ENCODE measurements at regions not wholly inside any gene's neighbourhood (a gene's known extent, or its start where the extent isn't known, plus 50 kb on each side); places are given as distances from the start of the nearest gene placed in this dataset.
"Not testable (repeated sequence)": the region's sequence is repeated elsewhere in the genome, so short reads cannot be mapped to it uniquely, and the experiment has no call there.

- WGBS (ENCODE audit: insufficient coverage): 100% methylated on average over 1 of the region's 3 CpGs
Observed at GRCh38 chrX:139475432-139475831, 55.1 kb upstream of the F9 start.

GRCh38 chrX:139461945-139462344 lies 68.6 kb upstream of the F9 start:
- not testable (repeated sequence) for DNase-seq

More at GRCh38 chrX:139475432-139475831, 55.1 kb upstream of the F9 start:
- Histone ChIP-seq H3K4me1 (ENCODE audit: control insufficient read depth, insufficient read depth, low read length) (no peaks in the 10 kb centered on the region), H3K9me3 (replicated peaks; ENCODE audit: control insufficient read depth, low read depth, low read length) (no peaks in the 10 kb centered on the region), H3K27ac (ENCODE audit: low read length) (no peak overlapping the region), H3K27me3 (ENCODE audit: control insufficient read depth, insufficient read depth, low read length) (peaks cover 2% of the 10 kb centered on the region), H3K4me3 (ENCODE audit: low read length) (no peak overlapping the region), H3K36me3 (ENCODE audit: control insufficient read depth, insufficient read depth, low read length) (no peaks in the 10 kb centered on the region)
- DNase-seq: no peak

GRCh38 chrX:139454743-139455142 lies 75.8 kb upstream of the F9 start:
- H3K4me3 ChIP-seq (ENCODE audit: low read length): no peak overlapping the region
- no peaks in the 10 kb centered on the region for H3K9me3 ChIP-seq (replicated peaks; ENCODE audit: control insufficient read depth, low read depth, low read length)
- no peaks in the 10 kb centered on the region for H3K27me3 ChIP-seq (ENCODE audit: control insufficient read depth, insufficient read depth, low read length)
- no peak overlapping the region for H3K27ac ChIP-seq (ENCODE audit: low read length)
- DNase-seq: no peak
- no CpG with 5 or more reads among the region's 1 CpG for WGBS (ENCODE audit: insufficient coverage)
- H3K4me1 ChIP-seq (ENCODE audit: control insufficient read depth, insufficient read depth, low read length): no peaks in the 10 kb centered on the region
- no peaks in the 10 kb centered on the region for H3K36me3 ChIP-seq (ENCODE audit: control insufficient read depth, insufficient read depth, low read length)

More at GRCh38 chrX:139461945-139462344, 68.6 kb upstream of the F9 start:
- not testable (repeated sequence) for H3K36me3 ChIP-seq (ENCODE audit: control insufficient read depth, insufficient read depth, low read length); H3K4me3 ChIP-seq (ENCODE audit: low read length); H3K4me1 ChIP-seq (ENCODE audit: control insufficient read depth, insufficient read depth, low read length); H3K27me3 ChIP-seq (ENCODE audit: control insufficient read depth, insufficient read depth, low read length); H3K27ac ChIP-seq (ENCODE audit: low read length); H3K9me3 ChIP-seq (replicated peaks; ENCODE audit: control insufficient read depth, low read depth, low read length)
- WGBS (ENCODE audit: insufficient coverage): no CpG with 5 or more reads among the region's 1 CpG

GRCh38 chrX:139448996-139449395 lies 81.5 kb upstream of the F9 start:
- DNase-seq: no peak
- Histone ChIP-seq H3K36me3 (ENCODE audit: control insufficient read depth, insufficient read depth, low read length) (no peaks in the 10 kb centered on the region), H3K27me3 (ENCODE audit: control insufficient read depth, insufficient read depth, low read length) (no peaks in the 10 kb centered on the region), H3K4me3 (ENCODE audit: low read length) (no peak overlapping the region), H3K27ac (ENCODE audit: low read length) (no peak overlapping the region), H3K9me3 (replicated peaks; ENCODE audit: control insufficient read depth, low read depth, low read length) (peaks cover 3% of the 10 kb centered on the region), H3K4me1 (ENCODE audit: control insufficient read depth, insufficient read depth, low read length) (no peaks in the 10 kb centered on the region)
- WGBS (ENCODE audit: insufficient coverage): 40% methylated on average over 1 of the region's 2 CpGs

GRCh38 chrX:139446832-139447231 lies 83.7 kb upstream of the F9 start:
- H3K9me3 ChIP-seq (replicated peaks; ENCODE audit: control insufficient read depth, low read depth, low read length): peaks cover 3% of the 10 kb centered on the region
- WGBS (ENCODE audit: insufficient coverage): 90% methylated on average over 40 of the region's 40 CpGs
- DNase-seq: no peak
- H3K4me3 ChIP-seq (ENCODE audit: low read length): no peak overlapping the region
- H3K27me3 ChIP-seq (ENCODE audit: control insufficient read depth, insufficient read depth, low read length): no peaks in the 10 kb centered on the region
- no peaks in the 10 kb centered on the region for H3K36me3 ChIP-seq (ENCODE audit: control insufficient read depth, insufficient read depth, low read length)
- H3K27ac ChIP-seq (ENCODE audit: low read length): no peak overlapping the region
- H3K4me1 ChIP-seq (ENCODE audit: control insufficient read depth, insufficient read depth, low read length): no peaks in the 10 kb centered on the region

- Histone ChIP-seq H3K9me3 (replicated peaks; ENCODE audit: control insufficient read depth, low read depth, low read length) (no peaks in the 10 kb centered on the region), H3K36me3 (ENCODE audit: control insufficient read depth, insufficient read depth, low read length) (no peaks in the 10 kb centered on the region), H3K27me3 (ENCODE audit: control insufficient read depth, insufficient read depth, low read length) (no peaks in the 10 kb centered on the region), H3K4me3 (ENCODE audit: low read length) (no peak overlapping the region), H3K4me1 (ENCODE audit: control insufficient read depth, insufficient read depth, low read length) (no peaks in the 10 kb centered on the region), H3K27ac (ENCODE audit: low read length) (no peak overlapping the region)
- DNase-seq: peak; percentile 19
- no CpG with 5 or more reads among the region's 2 CpGs for WGBS (ENCODE audit: insufficient coverage)
Observed at GRCh38 chrX:139429913-139430312, 100.6 kb upstream of the F9 start.

GRCh38 chrX:139423186-139423585 lies 107.4 kb upstream of the F9 start:
- Histone ChIP-seq H3K36me3 (ENCODE audit: control insufficient read depth, insufficient read depth, low read length) (no peaks in the 10 kb centered on the region), H3K27ac (ENCODE audit: low read length) (peak overlapping the region; percentile 72), H3K4me3 (ENCODE audit: low read length) (no peak overlapping the region), H3K9me3 (replicated peaks; ENCODE audit: control insufficient read depth, low read depth, low read length) (no peaks in the 10 kb centered on the region), H3K27me3 (ENCODE audit: control insufficient read depth, insufficient read depth, low read length) (no peaks in the 10 kb centered on the region), H3K4me1 (ENCODE audit: control insufficient read depth, insufficient read depth, low read length) (peaks cover 11% of the 10 kb centered on the region)
- DNase-seq: peak; percentile 75
- no CpG with 5 or more reads among the region's 3 CpGs for WGBS (ENCODE audit: insufficient coverage)

GRCh38 chrX:139398258-139398657 lies 132.3 kb upstream of the F9 start:
- not testable (repeated sequence) for H3K9me3 ChIP-seq (replicated peaks; ENCODE audit: control insufficient read depth, low read depth, low read length); H3K27me3 ChIP-seq (ENCODE audit: control insufficient read depth, insufficient read depth, low read length); H3K36me3 ChIP-seq (ENCODE audit: control insufficient read depth, insufficient read depth, low read length); H3K4me3 ChIP-seq (ENCODE audit: low read length); H3K4me1 ChIP-seq (ENCODE audit: control insufficient read depth, insufficient read depth, low read length); H3K27ac ChIP-seq (ENCODE audit: low read length); DNase-seq
- no CpG with 5 or more reads among the region's 2 CpGs for WGBS (ENCODE audit: insufficient coverage)

- Histone ChIP-seq H3K4me1 (ENCODE audit: control insufficient read depth, insufficient read depth, low read length) (no peaks in the 10 kb centered on the region), H3K36me3 (ENCODE audit: control insufficient read depth, insufficient read depth, low read length) (no peaks in the 10 kb centered on the region), H3K4me3 (ENCODE audit: low read length) (no peak overlapping the region), H3K9me3 (replicated peaks; ENCODE audit: control insufficient read depth, low read depth, low read length) (no peaks in the 10 kb centered on the region), H3K27ac (ENCODE audit: low read length) (no peak overlapping the region), H3K27me3 (ENCODE audit: control insufficient read depth, insufficient read depth, low read length) (no peaks in the 10 kb centered on the region)
- DNase-seq: peak; percentile 3
- WGBS (ENCODE audit: insufficient coverage): 20% methylated on average over 1 of the region's 3 CpGs
Observed at GRCh38 chrX:139388254-139388653, 142.3 kb upstream of the F9 start.

GRCh38 chrX:139382529-139382928 lies 148.0 kb upstream of the F9 start:
- no peak overlapping the region for H3K4me3 ChIP-seq (ENCODE audit: low read length)
- no peak overlapping the region for H3K27ac ChIP-seq (ENCODE audit: low read length)
- H3K36me3 ChIP-seq (ENCODE audit: control insufficient read depth, insufficient read depth, low read length): no peaks in the 10 kb centered on the region
- H3K4me1 ChIP-seq (ENCODE audit: control insufficient read depth, insufficient read depth, low read length): no peaks in the 10 kb centered on the region
- no peaks in the 10 kb centered on the region for H3K9me3 ChIP-seq (replicated peaks; ENCODE audit: control insufficient read depth, low read depth, low read length)
- WGBS (ENCODE audit: insufficient coverage): 75% methylated on average over 14 of the region's 14 CpGs
- DNase-seq: no peak
- H3K27me3 ChIP-seq (ENCODE audit: control insufficient read depth, insufficient read depth, low read length): no peaks in the 10 kb centered on the region

- not testable (repeated sequence) for H3K27ac ChIP-seq (ENCODE audit: low read length); DNase-seq; H3K4me3 ChIP-seq (ENCODE audit: low read length); H3K27me3 ChIP-seq (ENCODE audit: control insufficient read depth, insufficient read depth, low read length); H3K9me3 ChIP-seq (replicated peaks; ENCODE audit: control insufficient read depth, low read depth, low read length); H3K4me1 ChIP-seq (ENCODE audit: control insufficient read depth, insufficient read depth, low read length); H3K36me3 ChIP-seq (ENCODE audit: control insufficient read depth, insufficient read depth, low read length)
- no CpG with 5 or more reads among the region's 3 CpGs for WGBS (ENCODE audit: insufficient coverage)
Observed at GRCh38 chrX:139376547-139376946, 154.0 kb upstream of the F9 start.

Data from muscle of leg (tissue), 3 donors.